ENCODE measurements at regions not wholly inside any gene's neighbourhood (a gene's known extent, or its start where the extent isn't known, plus 50 kb on each side); places are given as distances from the start of the nearest gene placed in this dataset.

DNA sequence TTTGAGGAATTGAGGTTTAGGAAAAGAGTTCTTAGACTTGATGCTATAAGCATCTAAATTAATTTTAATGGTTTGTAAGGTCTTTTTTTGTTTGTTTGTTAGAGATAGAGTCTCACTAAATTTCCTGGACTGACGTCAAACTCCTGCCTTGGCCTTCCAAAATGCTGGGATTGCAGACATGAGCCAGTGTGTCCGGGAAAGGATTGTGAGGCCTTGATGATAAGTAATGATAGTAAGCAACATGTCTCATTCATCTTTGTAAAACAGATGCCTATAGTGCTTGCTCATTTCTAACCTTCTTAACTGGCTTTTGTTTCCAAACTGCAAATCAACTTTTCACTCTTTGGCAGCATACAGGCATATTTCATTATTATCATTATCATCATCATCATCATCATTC, 176.0 kb upstream of the KCND2 start:
- H3K36me3 ChIP-seq: no peaks in the 10 kb centered on the region
- no peak overlapping the region for H3K27ac ChIP-seq
- H3K27me3 ChIP-seq: no peaks in the 10 kb centered on the region
- H3K4me3 ChIP-seq: no peak overlapping the region
- no peaks in the 10 kb centered on the region for H3K9me3 ChIP-seq
- no peak for DNase-seq (ENCODE audit: low spot score in 2 of 2)
- H3K4me1 ChIP-seq: no peaks in the 10 kb centered on the region
- intact Hi-C loops (cut with DNase I; ENCODE audit: low total_unique reads): no loop called here
- no peak for TF ChIP-seq CTCF (IDR thresholded peaks at IDR 0.05)
- TF ChIP-seq POLR2A (IDR thresholded peaks at IDR 0.05): no peak
- TF ChIP-seq POLR2AphosphoS5 (IDR thresholded peaks at IDR 0.05): no peak

DNA sequence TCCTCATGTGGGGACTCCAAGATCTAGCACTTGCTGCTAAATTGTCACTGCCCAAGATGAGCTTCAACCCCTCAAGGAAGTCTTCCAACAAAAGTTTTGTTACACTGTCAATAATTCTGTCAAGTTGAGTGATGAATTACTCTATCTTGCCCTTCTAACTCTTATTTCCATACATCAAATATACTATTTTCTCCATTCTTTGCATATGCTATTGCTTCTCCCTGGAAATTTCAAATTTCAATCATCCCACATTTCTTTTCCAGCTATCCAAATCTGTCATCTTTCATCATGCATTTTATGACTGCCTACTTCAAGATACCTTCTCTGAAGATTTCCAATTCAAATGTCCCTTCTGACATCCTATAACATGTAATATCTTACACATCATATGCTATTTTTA, 175.2 kb upstream of the KCND2 start:
- H3K27ac ChIP-seq: no peak overlapping the region
- H3K4me1 ChIP-seq: no peaks in the 10 kb centered on the region
- no peak overlapping the region for H3K4me3 ChIP-seq
- intact Hi-C loops (cut with DNase I; ENCODE audit: low total_unique reads): no loop called here
- no peaks in the 10 kb centered on the region for H3K36me3 ChIP-seq
- H3K9me3 ChIP-seq: no peaks in the 10 kb centered on the region
- no peak for DNase-seq (ENCODE audit: low spot score in 2 of 2)
- TF ChIP-seq POLR2AphosphoS5 (IDR thresholded peaks at IDR 0.05): no peak
- TF ChIP-seq POLR2A (IDR thresholded peaks at IDR 0.05): no peak
- no peak for TF ChIP-seq CTCF (IDR thresholded peaks at IDR 0.05)
- H3K27me3 ChIP-seq: no peaks in the 10 kb centered on the region

- Histone ChIP-seq H3K36me3 (no peaks in the 10 kb centered on the region), H3K4me3 (no peak overlapping the region), H3K4me1 (no peaks in the 10 kb centered on the region), H3K27me3 (no peaks in the 10 kb centered on the region), H3K27ac (no peak overlapping the region), H3K9me3 (peaks cover 8 to 9% of the 10 kb centered on the region in 2 donors)
- intact Hi-C loops (cut with DNase I; ENCODE audit: low total_unique reads): no loop called here
- no peak for TF ChIP-seq POLR2A (IDR thresholded peaks at IDR 0.05)
- no peak for TF ChIP-seq CTCF (IDR thresholded peaks at IDR 0.05)
- no peak for TF ChIP-seq POLR2AphosphoS5 (IDR thresholded peaks at IDR 0.05)
- no peak for DNase-seq (ENCODE audit: low spot score in 2 of 2)
Measured at GRCh38 chr7:120108376-120108775, 164.6 kb upstream of the KCND2 start.

- no peak for DNase-seq (ENCODE audit: low spot score in 2 of 2)
- H3K27ac ChIP-seq: no peak overlapping the region
- intact Hi-C loops (cut with DNase I; ENCODE audit: low total_unique reads): loop anchor here (10.0 kb wide), 1 partner anchor 1865 kb away; no protein-coding TSS in a partner anchor
- H3K36me3 ChIP-seq: no peaks in the 10 kb centered on the region
- peaks cover 8 to 9% of the 10 kb centered on the region in 2 donors for H3K9me3 ChIP-seq
- no peaks in the 10 kb centered on the region for H3K4me1 ChIP-seq
- TF ChIP-seq POLR2A (IDR thresholded peaks at IDR 0.05) (no peak), CTCF (IDR thresholded peaks at IDR 0.05) (no peak), POLR2AphosphoS5 (IDR thresholded peaks at IDR 0.05) (no peak)
- no peak overlapping the region for H3K4me3 ChIP-seq
- no peaks in the 10 kb centered on the region for H3K27me3 ChIP-seq
Measured at GRCh38 chr7:120110169-120110568, 162.8 kb upstream of the KCND2 start.

DNA sequence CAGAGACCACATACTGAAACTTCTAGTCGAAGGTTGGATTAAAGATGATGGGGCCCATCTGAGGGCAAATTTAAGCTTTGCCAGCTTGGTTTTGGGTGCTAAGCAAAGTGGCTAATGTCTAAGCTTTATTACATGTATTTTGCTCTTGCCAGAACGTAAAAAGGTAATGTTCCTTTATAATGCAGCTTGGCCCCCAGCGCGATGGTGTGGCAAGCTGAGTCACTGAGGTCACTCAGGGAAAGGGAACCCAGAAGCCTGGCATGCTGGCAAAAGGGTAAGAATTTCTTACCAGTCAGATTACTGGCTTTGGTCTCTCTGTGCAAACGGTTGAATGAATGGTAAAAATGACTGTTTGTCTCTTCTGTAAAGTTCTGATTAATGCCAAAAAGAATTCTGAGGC, 158.3 kb upstream of the KCND2 start:
- H3K4me3 ChIP-seq: no peak overlapping the region
- no peak for TF ChIP-seq POLR2A (IDR thresholded peaks at IDR 0.05)
- TF ChIP-seq POLR2AphosphoS5 (IDR thresholded peaks at IDR 0.05): no peak
- TF ChIP-seq CTCF (IDR thresholded peaks at IDR 0.05): no peak
- DNase-seq (ENCODE audit: low spot score in 2 of 2): no peak
- no peaks in the 10 kb centered on the region for H3K4me1 ChIP-seq
- no peaks in the 10 kb centered on the region for H3K27me3 ChIP-seq
- intact Hi-C loops (cut with DNase I; ENCODE audit: low total_unique reads): loop anchor here (10.0 kb wide), 1 partner anchor 1870 kb away; no protein-coding TSS in a partner anchor
- peaks cover 8 to 12% of the 10 kb centered on the region in 2 donors for H3K9me3 ChIP-seq
- no peak overlapping the region for H3K27ac ChIP-seq
- H3K36me3 ChIP-seq: no peaks in the 10 kb centered on the region

Data from breast epithelium (tissue), 4 donors.